NCI-H2196 (cell line): ENCODE measurements at regions not wholly inside any gene's neighbourhood (a gene's known extent, or its start where the extent isn't known, plus 50 kb on each side); places are given as distances from the start of the nearest gene placed in this dataset.
"Not testable (repeated sequence)": the region's sequence is repeated elsewhere in the genome, so short reads cannot be mapped to it uniquely, and the experiment has no call there.

Source experiments
- DNase-seq: peaks from one replicate; lab custom pipeline; 2025; ENCODE audit not compliant: unreplicated experiment; lab: John Stamatoyannopoulos, UW

DNA sequence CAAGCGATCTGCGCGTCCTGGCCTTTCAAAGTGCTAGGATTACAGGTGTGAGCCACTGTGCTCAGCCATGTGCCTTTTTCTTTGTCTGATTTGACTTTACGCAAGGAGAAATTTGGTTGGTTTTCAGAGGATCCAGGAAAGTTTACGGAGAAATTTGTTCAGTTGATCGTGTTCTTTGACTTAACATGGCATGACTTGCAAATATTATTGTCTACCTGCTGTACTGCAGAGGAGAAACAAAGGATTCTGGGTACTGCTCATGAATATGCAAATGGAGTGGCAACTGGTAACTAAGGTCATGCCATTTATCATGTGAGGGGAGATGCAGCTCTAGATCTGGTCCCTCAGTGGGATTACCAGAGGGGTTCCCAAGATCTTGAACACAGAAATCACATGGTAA is 68.8 kb upstream of the CHD6 start:
- DNase-seq: no peak

DNA sequence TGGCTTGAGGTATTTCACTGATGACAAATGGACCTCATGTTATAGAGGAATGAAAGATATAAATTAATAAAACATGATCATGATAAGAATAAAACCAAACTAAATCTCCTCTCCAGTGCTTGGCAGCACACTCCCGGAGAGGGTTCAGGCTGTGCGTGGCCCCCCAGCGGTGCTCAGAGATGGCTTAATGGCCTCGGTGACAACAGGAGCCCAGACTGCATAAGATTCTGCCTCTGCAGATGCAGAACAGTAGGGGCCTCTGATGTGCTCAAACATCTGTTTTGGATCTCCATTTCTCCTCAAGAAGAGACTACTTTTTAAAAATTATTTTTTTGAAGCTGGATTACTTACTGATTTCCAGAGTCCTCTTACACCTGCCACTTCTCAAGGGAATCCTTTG is 67.0 kb upstream of the CHD6 start:
- DNase-seq: not testable (repeated sequence)

DNA sequence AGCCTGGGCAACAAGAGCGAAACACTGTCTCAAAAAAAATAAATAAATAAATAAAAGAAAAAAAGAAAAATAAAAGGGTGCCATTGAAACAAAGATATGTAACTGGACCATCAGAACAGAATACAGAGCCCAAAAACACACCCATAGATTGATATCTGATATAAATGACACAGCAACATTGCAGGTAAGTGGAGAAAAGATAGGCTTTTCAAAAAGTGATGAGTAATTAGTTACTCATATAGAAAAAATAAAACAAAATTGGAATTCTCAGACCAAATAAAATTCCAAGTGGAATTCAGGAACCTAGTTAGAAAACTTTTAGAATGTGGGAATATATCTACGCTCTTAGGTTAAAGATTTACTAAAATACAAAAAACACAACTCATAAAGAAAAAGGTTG is 60.6 kb upstream of the CHD6 start:
- no peak for DNase-seq

DNA sequence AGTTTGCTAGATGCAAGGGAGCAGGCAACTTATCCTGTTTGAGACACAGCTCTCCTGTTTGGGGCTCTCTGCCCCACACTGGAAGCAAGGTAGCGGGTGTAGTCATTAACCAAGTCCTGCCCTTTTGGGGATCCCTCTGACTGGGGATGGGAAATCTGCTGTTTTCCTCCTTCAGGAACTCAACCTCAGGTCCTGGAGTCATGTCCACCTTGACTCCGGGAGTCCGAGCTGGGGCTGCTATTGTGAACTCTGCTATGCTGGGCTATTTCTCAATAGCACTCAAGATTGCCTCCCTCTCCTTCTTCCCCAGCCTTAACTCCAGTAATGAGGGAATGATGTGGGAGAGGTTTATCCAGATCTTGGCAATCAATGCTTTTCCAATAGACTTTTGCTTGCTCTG is 54.1 kb upstream of the CHD6 start:
- no peak for DNase-seq

DNA sequence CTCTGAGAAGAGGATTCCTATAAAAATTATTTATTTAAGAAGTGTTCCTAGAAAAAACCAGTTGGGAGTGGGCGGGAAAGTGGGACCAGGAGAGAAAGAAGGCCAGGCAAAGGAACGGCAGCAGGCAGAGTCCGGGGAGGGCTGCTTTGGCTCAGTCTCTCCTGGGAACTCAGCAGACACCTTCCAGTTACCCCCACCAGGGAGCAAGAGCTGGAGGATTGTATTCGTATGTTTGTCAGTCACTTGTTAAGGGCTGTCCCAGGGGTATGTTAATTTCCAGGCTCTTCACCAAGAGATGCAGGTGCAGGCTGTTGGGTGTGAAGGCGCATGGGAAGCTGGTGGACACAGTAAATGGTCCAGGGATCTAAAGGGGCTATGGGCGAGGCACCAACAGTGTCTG is 53.0 kb upstream of the CHD6 start:
- no peak for DNase-seq

DNA sequence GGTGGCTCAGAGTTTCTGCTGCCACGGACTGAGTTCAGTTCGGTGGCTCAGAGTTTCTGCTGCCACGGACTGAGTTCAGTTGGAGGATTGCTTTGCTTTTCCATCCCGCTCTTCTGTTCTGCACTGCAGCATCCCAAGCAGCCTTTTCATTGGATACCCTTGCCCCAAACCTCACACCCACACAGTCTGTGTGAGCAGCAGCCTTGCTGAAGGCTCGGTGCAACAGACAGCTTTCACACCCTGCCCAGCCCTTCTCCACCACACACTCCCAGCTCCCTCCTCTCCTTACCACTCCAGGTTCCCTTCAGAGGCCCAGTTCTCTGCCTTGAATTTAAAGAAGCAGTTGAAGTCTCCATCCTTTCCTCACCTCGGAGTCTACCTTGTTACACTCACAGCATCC is 52.5 kb upstream of the CHD6 start:
- no peak for DNase-seq

DNA sequence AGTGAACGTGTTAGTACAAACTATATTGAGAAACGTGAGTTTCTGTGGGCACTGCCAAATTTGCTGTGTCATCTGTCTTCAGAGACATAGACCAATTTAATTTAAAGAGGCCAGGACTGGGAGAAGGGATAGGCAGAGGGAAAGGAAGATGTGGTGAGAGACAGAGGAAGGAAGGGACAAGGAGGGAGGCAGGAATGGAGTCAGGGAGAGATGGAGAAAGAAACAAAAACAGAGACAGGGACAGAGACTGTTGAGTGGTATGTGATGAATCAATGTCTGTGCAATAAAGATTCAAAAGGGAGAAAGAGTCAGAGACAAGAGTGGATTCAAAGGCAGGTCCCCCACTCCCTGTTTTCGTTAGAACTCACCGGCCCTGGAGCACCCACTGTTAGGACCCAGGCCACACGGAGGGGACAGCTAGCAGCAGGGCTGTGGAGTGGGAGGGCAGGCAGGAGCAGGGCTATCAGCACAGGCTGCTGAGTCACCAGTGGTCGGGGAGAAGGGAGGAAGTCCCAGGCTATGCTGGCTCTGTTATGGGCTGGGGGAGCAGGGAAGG is 51.6 kb upstream of the CHD6 start:
- no peak for DNase-seq

DNA sequence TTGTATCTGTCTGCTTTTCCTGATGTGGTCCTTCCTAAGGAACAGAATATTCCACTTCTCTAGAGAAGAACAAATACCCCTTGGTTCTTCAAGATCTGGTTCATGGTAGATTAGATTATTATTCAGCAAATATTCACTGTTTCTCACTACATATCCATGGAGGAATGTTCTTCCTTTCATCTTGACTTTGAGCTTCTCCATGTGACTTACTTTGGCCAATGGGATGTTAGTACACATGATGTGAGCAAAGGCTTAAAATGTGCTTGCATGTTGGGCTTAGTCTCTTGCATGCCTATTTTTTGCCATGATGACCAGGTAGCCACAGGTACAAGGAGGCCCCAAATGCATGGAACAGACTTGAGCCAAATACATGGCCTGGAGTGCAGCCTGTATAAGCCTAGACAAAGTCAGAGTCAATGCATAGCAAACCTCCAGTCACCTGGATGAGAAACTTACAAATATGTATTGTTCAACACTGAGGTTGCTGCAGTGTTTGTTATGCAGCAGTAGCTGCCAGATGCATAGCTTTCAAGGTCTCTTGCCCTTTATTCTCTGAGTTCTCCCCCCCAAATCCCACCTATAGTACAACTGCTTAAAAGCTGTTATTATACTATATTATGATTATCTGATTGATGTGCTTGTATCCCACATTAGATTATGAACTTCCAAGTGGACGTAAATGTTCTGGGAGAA is 50.0 kb upstream of the CHD6 start:
- DNase-seq: no peak
